PC-9 (cell line): ENCODE measurements at regions not wholly inside any gene's neighbourhood (a gene's known extent, or its start where the extent isn't known, plus 50 kb on each side); places are given as distances from the start of the nearest gene placed in this dataset.

Source experiments
- CTCF ChIP-seq: fragments of 200-600 bp; sonication (generic); conservative IDR thresholded peaks from 2 replicates; pipeline ENCODE4 v1.6.1; 2017; ENCODE audit warnings: mixed run types, antibody characterized with exemption, mild to moderate bottlenecking, moderate library complexity
- EZH2 ChIP-seq: fragments of 200-600 bp; sonication (generic); IDR thresholded peaks from 2 replicates; pipeline ENCODE4 v1.8.0; 2017; ENCODE audit warnings: antibody characterized with exemption, low read depth

- TF ChIP-seq CTCF (no peak), EZH2 (no peak)
Measured at GRCh38 chr4:151535366-151535765, 126.4 kb downstream of the FHIP1A start.
